HCT116 (cell line): ENCODE measurements at regions not wholly inside any gene's neighbourhood (a gene's known extent, or its start where the extent isn't known, plus 50 kb on each side); places are given as distances from the start of the nearest gene placed in this dataset.

Experiments used
- ATAC-seq: fragments of 200-7000 bp; cut with Tn5 transposase; 2 replicates; pipeline ENCODE4 v1.9.1; 2020; ENCODE audit warnings: mild to moderate bottlenecking, moderate library complexity
- BruUV-seq: library from RNA; stranded (reverse); fragments of 400-500 nt; replicated peaks from 2 replicates; lab custom pipeline; 2021; lab: Mats Ljungman, UMichigan
- CTCF ChIA-PET: fragments of 300-600 bp; sonication (Branson Sonifier 250); formaldehyde crosslinking; loops from one replicate; lab custom pipeline; 2021; ENCODE audit warnings: antibody characterized with exemption; lab: Charles Lee
- POLR2A ChIA-PET: fragments of 300-600, 350-600 bp; sonication (Branson Sonifier 250); formaldehyde crosslinking; loops from one replicate; lab custom pipeline; 2021; ENCODE audit warnings: antibody characterized with exemption; lab: Charles Lee
- RAD21 ChIA-PET, 2 experiments: fragments of 300-600 bp; sonication (Branson Sonifier 250); formaldehyde crosslinking; loops; one replicate each; lab custom pipeline; 2023; ENCODE audit warnings: low total read pairs in 2 of 2; ENCODE audit not compliant: uncharacterized antibody in 2 of 2, unreplicated experiment in 2 of 2, low non-redundant PET in 1 of 2; lab: Charles Lee
- DNase-seq: peaks from one replicate; pipeline ENCODE4 v3.0.0-alpha.2; 2010; ENCODE audit warnings: low read depth, low spot score
- H2AFZ ChIP-seq: fragments of 200-600 bp; shearing (Covaris generic), sonication (generic); 2 replicates; pipeline ENCODE4 v1.6.1; 2017; ENCODE audit warnings: low read depth, mixed run types, mixed read lengths, antibody characterized with exemption, low read length; ENCODE audit not compliant: poor library complexity, severe bottlenecking
- H3K27ac ChIP-seq: 2 replicates; pipeline ENCODE4 v1.5.1; 2012; ENCODE audit warnings: low read depth, low read length
- H3K27me3 ChIP-seq: fragments of 200-600 bp; sonication (generic); 2 replicates; pipeline ENCODE4 v1.6.1; 2016; ENCODE audit warnings: mixed run types, low read length, mixed read lengths; ENCODE audit not compliant: insufficient read depth
- H3K36me3 ChIP-seq, 2 experiments: fragments of 200-500 bp in 1 of 2; fragments of 200-600 bp in 1 of 2; sonication (Bioruptor generic) in 1 of 2; sonication (generic) in 1 of 2; 2 replicates each; pipeline versions ENCODE4 v1.5.1 to v1.6.1; 2014 to 2016; ENCODE audit warnings: low read length in 2 of 2, inconsistent platforms in 1 of 2, mixed read lengths in 1 of 2, mixed run types in 1 of 2; ENCODE audit not compliant: insufficient read depth in 2 of 2, control insufficient read depth in 1 of 2
- H3K4me1 ChIP-seq, 2 experiments: fragments of 200-600 bp in 1 of 2; sonication (generic) in 1 of 2; 2 replicates each; pipeline versions ENCODE4 v1.5.1 to v1.6.1; 2012 to 2017; ENCODE audit warnings: low read length in 2 of 2, inconsistent platforms in 1 of 2, mild to moderate bottlenecking in 1 of 2, mixed read lengths in 1 of 2, mixed run types in 1 of 2, moderate library complexity in 1 of 2; ENCODE audit not compliant: insufficient read depth in 2 of 2, control insufficient read depth in 1 of 2
- H3K4me2 ChIP-seq: fragments of 200-600 bp; sonication (generic); 2 replicates; pipeline ENCODE4 v1.6.1; 2017; ENCODE audit warnings: mixed run types, low read length, mixed read lengths
- H3K4me3 ChIP-seq, 2 experiments: fragments of 200-600 bp in 1 of 2; sonication (generic) in 1 of 2; replicated peaks in 1 of 2; 2 replicates each; pipeline ENCODE4 v1.5.1; 2011 to 2016; ENCODE audit warnings: low read length in 2 of 2, control low read depth in 1 of 2, low read depth in 1 of 2, mild to moderate bottlenecking in 1 of 2, mixed read lengths in 1 of 2, mixed run types in 1 of 2
- H3K79me2 ChIP-seq: fragments of 200-600 bp; sonication (generic); 2 replicates; pipeline ENCODE4 v1.6.1; 2017; ENCODE audit warnings: mild to moderate bottlenecking, mixed run types, low read length, moderate library complexity, mixed read lengths; ENCODE audit not compliant: insufficient read depth
- H3K9ac ChIP-seq: fragments of 200-600 bp; sonication (generic); 2 replicates; pipeline ENCODE4 v1.6.1; 2016; ENCODE audit warnings: low read length, mixed read lengths
- H3K9me2 ChIP-seq: fragments of 200-600 bp; sonication (generic), shearing (Covaris generic); 2 replicates; pipeline ENCODE4 v1.6.1; 2017; ENCODE audit warnings: mixed run types, mild to moderate bottlenecking, moderate library complexity; ENCODE audit not compliant: insufficient read depth
- H3K9me3 ChIP-seq, 2 experiments: fragments of 200-500 bp in 1 of 2; fragments of 200-600 bp in 1 of 2; sonication (Bioruptor generic) in 1 of 2; sonication (generic) in 1 of 2; 2 replicates each; pipeline ENCODE4 v1.6.1; 2014 to 2017; ENCODE audit warnings: low read length in 2 of 2, mixed read lengths in 2 of 2, inconsistent platforms in 1 of 2, low read depth in 1 of 2, mild to moderate bottlenecking in 1 of 2, mixed run types in 1 of 2, moderate library complexity in 1 of 2; ENCODE audit not compliant: control insufficient read depth in 1 of 2, insufficient read depth in 1 of 2
- H4K20me1 ChIP-seq: fragments of 200-600 bp; sonication (generic), shearing (Covaris generic); 2 replicates; pipeline ENCODE4 v1.6.1; 2017; ENCODE audit warnings: mixed run types, mild to moderate bottlenecking, moderate library complexity; ENCODE audit not compliant: insufficient read depth
- CBX3 ChIP-seq: IDR thresholded peaks from 2 replicates; pipeline ENCODE4 v1.6.1; 2012; ENCODE audit warnings: low read depth
- CEBPB ChIP-seq: IDR thresholded peaks from 2 replicates; pipeline ENCODE4 v1.6.1; 2012; ENCODE audit warnings: low read depth
- CTCF ChIP-seq, 3 experiments: fragments of 200-600 bp in 1 of 3; sonication (generic) in 1 of 3; IDR thresholded peaks in 2 of 3; conservative IDR thresholded peaks in 1 of 3; 2 replicates each; pipeline ENCODE4 v1.5.1; 2012 to 2017; ENCODE audit warnings: low read depth in 2 of 3, low read length in 2 of 3, antibody characterized with exemption in 1 of 3, borderline replicate concordance in 1 of 3, control low read depth in 1 of 3, mild to moderate bottlenecking in 1 of 3, mixed read lengths in 1 of 3, mixed run types in 1 of 3, moderate library complexity in 1 of 3; ENCODE audit not compliant: insufficient read depth in 1 of 3
- EGR1 ChIP-seq: IDR thresholded peaks from 2 replicates; pipeline ENCODE4 v1.6.1; 2012; ENCODE audit warnings: low read depth
- EZH2 ChIP-seq: fragments of 200-600 bp; sonication (generic); IDR thresholded peaks from 2 replicates; pipeline ENCODE4 v1.6.1; 2017; ENCODE audit warnings: antibody characterized with exemption, mixed run types
- EZH2phosphoT487 ChIP-seq: fragments of 200-600 bp; IDR thresholded peaks from 2 replicates; pipeline ENCODE4 v1.6.1; 2018; ENCODE audit warnings: antibody characterized with exemption, borderline replicate concordance
- JUND ChIP-seq: IDR thresholded peaks from 2 replicates; pipeline ENCODE4 v1.6.1; 2012
- POLR2A ChIP-seq: IDR thresholded peaks from 2 replicates; pipeline ENCODE4 v1.7.0; 2011; ENCODE audit warnings: borderline replicate concordance; ENCODE audit not compliant: insufficient read depth, insufficient read length; ENCODE audit errors: extremely low read depth
- RAD21 ChIP-seq: IDR thresholded peaks from 2 replicates; pipeline ENCODE4 v1.6.1; 2012; ENCODE audit warnings: low read depth, mild to moderate bottlenecking
- SIN3A ChIP-seq: IDR thresholded peaks from 2 replicates; pipeline ENCODE4 v1.6.1; 2012; ENCODE audit warnings: low read depth
- SRF ChIP-seq: IDR thresholded peaks from 2 replicates; pipeline ENCODE4 v1.6.1; 2012; ENCODE audit warnings: low read depth
- YY1 ChIP-seq: IDR thresholded peaks from 2 replicates; pipeline ENCODE4 v1.6.1; 2011; ENCODE audit warnings: low read length, low read depth, moderate library complexity, mild to moderate bottlenecking; ENCODE audit not compliant: insufficient replicate concordance; ENCODE audit errors: extremely low read depth
- ZBTB33 ChIP-seq: IDR thresholded peaks from 2 replicates; pipeline ENCODE4 v1.6.1; 2011; ENCODE audit warnings: mild to moderate bottlenecking, low read length, moderate library complexity; ENCODE audit not compliant: insufficient replicate concordance; ENCODE audit errors: extremely low read depth
- ZFX ChIP-seq: fragments of 450-650 bp; IDR thresholded peaks from 2 replicates; pipeline ENCODE4 v1.6.1; 2017
- ZNF274 ChIP-seq: fragments of 200-500 bp; sonication (Bioruptor generic); IDR thresholded peaks from 2 replicates; pipeline ENCODE4 v1.6.1; 2014; ENCODE audit warnings: mild to moderate bottlenecking, low read depth, low read length, inconsistent platforms
- intact Hi-C: fragments of 100-400 bp; cut with micrococcal nuclease; formaldehyde crosslinking; loops from 2 replicates; pipeline ENCODE4 v1.10.0; 2022
- TF ChIP-seq, protein P1 (sequence below): IDR thresholded peaks from 2 replicates; pipeline ENCODE4 v1.6.1; 2012
- TF ChIP-seq, protein P2 (sequence below): IDR thresholded peaks from 2 replicates; pipeline ENCODE4 v1.6.1; 2012; ENCODE audit warnings: low read depth

DNA sequence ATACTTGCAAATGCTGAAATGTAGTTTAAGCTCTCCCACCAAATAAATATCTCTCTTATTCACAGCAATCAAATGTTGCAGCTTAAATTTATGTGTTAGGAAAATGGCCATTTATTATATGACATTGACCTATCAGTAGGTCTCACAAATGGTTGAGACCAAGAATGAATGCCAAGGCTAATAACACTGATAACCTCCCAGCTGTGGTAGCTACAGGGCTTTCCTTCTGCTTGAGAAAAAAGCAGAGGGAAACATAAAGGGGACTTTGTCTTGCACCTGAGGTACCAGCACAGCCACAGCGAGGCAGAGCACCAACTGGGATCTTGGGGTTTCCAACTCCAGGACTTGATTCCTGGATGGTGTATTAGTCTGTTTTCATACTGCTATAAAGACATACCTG lies 73.1 kb upstream of the TTC14 start:
- Histone ChIP-seq H3K9me2 (no peaks in the 10 kb centered on the region), H2AFZ (no peak overlapping the region), H4K20me1 (no peaks in the 10 kb centered on the region; the same call in 1 of the 2 replicates), H3K4me2 (no peak overlapping the region), H3K27ac (no peak overlapping the region), H3K4me3 (no peak overlapping the region), H3K9me3 (no peaks in the 10 kb centered on the region), H3K79me2 (no peaks in the 10 kb centered on the region), H3K27me3 (peaks cover 7% of the 10 kb centered on the region; the same call in 1 of the 2 replicates), H3K4me1 (no peaks in the 10 kb centered on the region), H3K9ac (no peak overlapping the region), H3K36me3 (no peaks in the 10 kb centered on the region)
- BruUV-seq: no TSS peak
- POLR2A ChIA-PET: no interaction called here
- DNase-seq (no peak), ATAC-seq (no peak)
- CTCF ChIA-PET: no interaction called here
- RAD21 ChIA-PET: no interaction called here
- intact Hi-C loops: no loop called here
- no peak for TF ChIP-seq JUND
- no peak for TF ChIP-seq ZNF274
- no peak for TF ChIP-seq ZFX
- no peak for TF ChIP-seq CBX3
- no peak for TF ChIP-seq SIN3A
- TF ChIP-seq RAD21: no peak
- no peak for TF ChIP-seq POLR2A
- TF ChIP-seq CEBPB: no peak
- no peak for TF ChIP-seq CTCF (IDR thresholded peaks at IDR 0.05 in 2 of 3, conservative IDR thresholded peaks at IDR 0.05 in 1 of 3; ENCODE audit: borderline replicate concordance in 1 of 3, insufficient read depth in 1 of 3, low read depth in 2 of 3, low read length in 2 of 3)
- TF ChIP-seq, protein P1, sequence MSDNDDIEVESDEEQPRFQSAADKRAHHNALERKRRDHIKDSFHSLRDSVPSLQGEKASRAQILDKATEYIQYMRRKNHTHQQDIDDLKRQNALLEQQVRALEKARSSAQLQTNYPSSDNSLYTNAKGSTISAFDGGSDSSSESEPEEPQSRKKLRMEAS: no peak
- TF ChIP-seq SRF: no peak
- no peak for TF ChIP-seq EZH2
- TF ChIP-seq EZH2phosphoT487: no peak
- no peak for TF ChIP-seq EGR1
- no peak for TF ChIP-seq ZBTB33
- TF ChIP-seq, protein P2, sequence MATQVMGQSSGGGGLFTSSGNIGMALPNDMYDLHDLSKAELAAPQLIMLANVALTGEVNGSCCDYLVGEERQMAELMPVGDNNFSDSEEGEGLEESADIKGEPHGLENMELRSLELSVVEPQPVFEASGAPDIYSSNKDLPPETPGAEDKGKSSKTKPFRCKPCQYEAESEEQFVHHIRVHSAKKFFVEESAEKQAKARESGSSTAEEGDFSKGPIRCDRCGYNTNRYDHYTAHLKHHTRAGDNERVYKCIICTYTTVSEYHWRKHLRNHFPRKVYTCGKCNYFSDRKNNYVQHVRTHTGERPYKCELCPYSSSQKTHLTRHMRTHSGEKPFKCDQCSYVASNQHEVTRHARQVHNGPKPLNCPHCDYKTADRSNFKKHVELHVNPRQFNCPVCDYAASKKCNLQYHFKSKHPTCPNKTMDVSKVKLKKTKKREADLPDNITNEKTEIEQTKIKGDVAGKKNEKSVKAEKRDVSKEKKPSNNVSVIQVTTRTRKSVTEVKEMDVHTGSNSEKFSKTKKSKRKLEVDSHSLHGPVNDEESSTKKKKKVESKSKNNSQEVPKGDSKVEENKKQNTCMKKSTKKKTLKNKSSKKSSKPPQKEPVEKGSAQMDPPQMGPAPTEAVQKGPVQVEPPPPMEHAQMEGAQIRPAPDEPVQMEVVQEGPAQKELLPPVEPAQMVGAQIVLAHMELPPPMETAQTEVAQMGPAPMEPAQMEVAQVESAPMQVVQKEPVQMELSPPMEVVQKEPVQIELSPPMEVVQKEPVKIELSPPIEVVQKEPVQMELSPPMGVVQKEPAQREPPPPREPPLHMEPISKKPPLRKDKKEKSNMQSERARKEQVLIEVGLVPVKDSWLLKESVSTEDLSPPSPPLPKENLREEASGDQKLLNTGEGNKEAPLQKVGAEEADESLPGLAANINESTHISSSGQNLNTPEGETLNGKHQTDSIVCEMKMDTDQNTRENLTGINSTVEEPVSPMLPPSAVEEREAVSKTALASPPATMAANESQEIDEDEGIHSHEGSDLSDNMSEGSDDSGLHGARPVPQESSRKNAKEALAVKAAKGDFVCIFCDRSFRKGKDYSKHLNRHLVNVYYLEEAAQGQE: no peak
- no peak for TF ChIP-seq YY1
